SK-N-SH (cell line): ENCODE measurements at regions not wholly inside any gene's neighbourhood (a gene's known extent, or its start where the extent isn't known, plus 50 kb on each side); places are given as distances from the start of the nearest gene placed in this dataset.

Experiments
- CTCF ChIA-PET: fragments of 300-600, 350-600 bp; formaldehyde crosslinking; extraction: SDS; loops from one replicate; lab custom pipeline; 2021; lab: Yijun Ruan, JAX
- POLR2A ChIA-PET: fragments of 350-600 bp; sonication (Branson Sonifier 250); formaldehyde crosslinking; extraction: SDS; loops from one replicate; lab custom pipeline; 2020; ENCODE audit warnings: antibody characterized with exemption, inconsistent platforms; lab: Yijun Ruan, JAX
- DNase-seq: peaks from one replicate; pipeline ENCODE4 v3.0.0; 2012
- H2AFZ ChIP-seq: fragments of 200-600 bp; sonication (generic); 2 replicates; pipeline ENCODE4 v1.8.1; 2016; ENCODE audit warnings: antibody characterized with exemption, mild to moderate bottlenecking, low read depth
- H3F3A ChIP-seq: fragments of 200-600 bp; sonication (generic); replicated peaks from 2 replicates; pipeline ENCODE3; 2016; ENCODE audit warnings: antibody characterized with exemption, mild to moderate bottlenecking; ENCODE audit not compliant: insufficient read depth
- H3K27ac ChIP-seq, 2 experiments: fragments of 200-500 bp in 1 of 2; fragments of 200-600 bp in 1 of 2; sonication (Bioruptor generic) in 1 of 2; sonication (generic), shearing (Covaris generic) in 1 of 2; 2 replicates each; pipeline versions ENCODE4 v1.5.1 to v1.6.1; 2014 to 2016; ENCODE audit warnings: low read depth in 2 of 2, inconsistent platforms in 1 of 2, low read length in 1 of 2, mild to moderate bottlenecking in 1 of 2, mixed read lengths in 1 of 2
- H3K27me3 ChIP-seq: fragments of 200-600 bp; sonication (generic), shearing (Covaris generic); 2 replicates; pipeline ENCODE4 v1.6.1; 2016; ENCODE audit warnings: mixed run types; ENCODE audit not compliant: insufficient read depth
- H3K36me3 ChIP-seq, 2 experiments: fragments of 200-500 bp in 1 of 2; fragments of 200-600 bp in 1 of 2; sonication (Bioruptor generic) in 1 of 2; sonication (generic) in 1 of 2; replicated peaks in 1 of 2; 2 replicates each; pipeline versions ENCODE3 to v1.5.1; 2014 to 2016; ENCODE audit warnings: low read length in 1 of 2, mild to moderate bottlenecking in 1 of 2; ENCODE audit not compliant: insufficient read depth in 2 of 2, control insufficient read depth in 1 of 2
- H3K4me1 ChIP-seq, 2 experiments: fragments of 200-500 bp in 1 of 2; fragments of 200-600 bp in 1 of 2; sonication (Bioruptor generic) in 1 of 2; sonication (generic), shearing (Covaris generic) in 1 of 2; 2 replicates each; pipeline versions ENCODE4 v1.5.1 to v1.6.1; 2014 to 2016; ENCODE audit warnings: low read depth in 1 of 2, low read length in 1 of 2, mixed run types in 1 of 2; ENCODE audit not compliant: insufficient read depth in 2 of 2, control insufficient read depth in 1 of 2
- H3K4me2 ChIP-seq: fragments of 200-600 bp; sonication (generic), shearing (Covaris generic); 2 replicates; pipeline ENCODE4 v1.6.1; 2017; ENCODE audit warnings: mixed run types
- H3K4me3 ChIP-seq, 2 experiments: fragments of 200-500 bp in 1 of 2; fragments of 200-600 bp in 1 of 2; sonication (Bioruptor generic) in 1 of 2; sonication (generic), shearing (Covaris generic) in 1 of 2; 2 replicates each; pipeline versions ENCODE4 v1.5.1 to v1.8.1; 2014 to 2016; ENCODE audit warnings: low read depth in 2 of 2, inconsistent platforms in 1 of 2, low read length in 1 of 2, mild to moderate bottlenecking in 1 of 2, mixed read lengths in 1 of 2, moderate library complexity in 1 of 2
- H3K79me2 ChIP-seq: fragments of 200-600 bp; sonication (generic); 2 replicates; pipeline ENCODE4 v1.8.1; 2017; ENCODE audit warnings: mild to moderate bottlenecking; ENCODE audit not compliant: insufficient read depth
- H3K9ac ChIP-seq: fragments of 200-600 bp; sonication (generic); 2 replicates; pipeline ENCODE4 v1.6.1; 2017; ENCODE audit warnings: mixed run types
- H3K9me2 ChIP-seq: fragments of 200-600 bp; sonication (generic); 2 replicates; pipeline ENCODE4 v1.6.1; 2017; ENCODE audit warnings: mixed run types
- H3K9me3 ChIP-seq: fragments of 200-600 bp; sonication (generic); 2 replicates; pipeline ENCODE4 v1.6.1; 2017; ENCODE audit warnings: mixed run types, mild to moderate bottlenecking, moderate library complexity
- H4K20me1 ChIP-seq: fragments of 200-600 bp; sonication (generic); 2 replicates; pipeline ENCODE4 v1.6.1; 2017; ENCODE audit warnings: mild to moderate bottlenecking, mixed run types; ENCODE audit not compliant: insufficient read depth
- EP300 ChIP-seq, 2 experiments: IDR thresholded peaks; 2 replicates each; pipeline versions ENCODE4 v1.4.0 to v1.6.1; 2012; ENCODE audit warnings: borderline replicate concordance in 1 of 2, low read depth in 1 of 2, low read length in 1 of 2
- EZH2phosphoT487 ChIP-seq: fragments of 200-600 bp; sonication (generic); IDR thresholded peaks from 2 replicates; pipeline ENCODE4 v1.6.1; 2017; ENCODE audit warnings: low read depth, mixed run types, mild to moderate bottlenecking, antibody characterized with exemption, moderate library complexity, borderline replicate concordance
- FOSL2 ChIP-seq: IDR thresholded peaks from 2 replicates; pipeline ENCODE4 v1.4.0; 2012; ENCODE audit warnings: low read depth, mild to moderate bottlenecking, moderate library complexity, borderline replicate concordance
- GABPA ChIP-seq: IDR thresholded peaks from 2 replicates; pipeline ENCODE4 v1.4.0; 2012; ENCODE audit warnings: low read depth, mild to moderate bottlenecking
- GATA2 ChIP-seq: sonication (generic); formaldehyde crosslinking; IDR thresholded peaks from 2 replicates; pipeline ENCODE4 v1.5.0; 2020; ENCODE audit warnings: mild to moderate bottlenecking, missing genetic modification reagents
- MAX ChIP-seq: IDR thresholded peaks from 2 replicates; pipeline ENCODE4 v1.4.0; 2012; ENCODE audit warnings: low read depth
- MEF2A ChIP-seq: IDR thresholded peaks from 2 replicates; pipeline ENCODE4 v1.4.0; 2012; ENCODE audit warnings: low read depth, borderline replicate concordance
- NRF1 ChIP-seq: IDR thresholded peaks from 2 replicates; pipeline ENCODE4 v1.6.1; 2012; ENCODE audit warnings: low read depth, mild to moderate bottlenecking, low read length
- PBX3 ChIP-seq: IDR thresholded peaks from 2 replicates; pipeline ENCODE4; 2012
- POLR2AphosphoS5 ChIP-seq: IDR thresholded peaks from 2 replicates; pipeline ENCODE4 v1.6.1; 2012; ENCODE audit warnings: low read depth, low read length
- RCOR1 ChIP-seq: fragments of 150-350 bp; IDR thresholded peaks from 2 replicates; pipeline ENCODE4 v1.6.1; 2017; ENCODE audit warnings: antibody characterized with exemption, low read length
- RFX5 ChIP-seq: IDR thresholded peaks from 2 replicates; pipeline ENCODE4 v1.6.1; 2012; ENCODE audit warnings: mild to moderate bottlenecking, improper control_type of control experiment, low read length
- RXRA ChIP-seq: IDR thresholded peaks from 2 replicates; pipeline ENCODE4 v1.4.0; 2012; ENCODE audit warnings: low read depth, mild to moderate bottlenecking, borderline replicate concordance
- SIN3A ChIP-seq: IDR thresholded peaks from 2 replicates; pipeline ENCODE4 v1.6.1; 2012; ENCODE audit warnings: low read depth, mild to moderate bottlenecking, low read length, moderate library complexity, borderline replicate concordance
- SMC3 ChIP-seq: IDR thresholded peaks from 2 replicates; pipeline ENCODE4 v1.6.1; 2012; ENCODE audit warnings: low read depth, low read length, improper control_type of control experiment
- TAF1 ChIP-seq: IDR thresholded peaks from 2 replicates; pipeline ENCODE4 v1.6.1; 2012; ENCODE audit warnings: low read depth, mild to moderate bottlenecking, low read length, moderate library complexity, borderline replicate concordance
- TCF12 ChIP-seq: IDR thresholded peaks from 2 replicates; pipeline ENCODE4 v1.4.0; 2012
- USF1 ChIP-seq: IDR thresholded peaks from 2 replicates; pipeline ENCODE4 v1.4.0; 2012; ENCODE audit warnings: low read depth, borderline replicate concordance
- WGBS: methylation state at CpG from one replicate; pipeline ENCODE4 v1.1.6; 2017; ENCODE audit warnings: low lambda C conversion rate; 5-methylcytosine and 5-hydroxymethylcytosine counted together

DNA sequence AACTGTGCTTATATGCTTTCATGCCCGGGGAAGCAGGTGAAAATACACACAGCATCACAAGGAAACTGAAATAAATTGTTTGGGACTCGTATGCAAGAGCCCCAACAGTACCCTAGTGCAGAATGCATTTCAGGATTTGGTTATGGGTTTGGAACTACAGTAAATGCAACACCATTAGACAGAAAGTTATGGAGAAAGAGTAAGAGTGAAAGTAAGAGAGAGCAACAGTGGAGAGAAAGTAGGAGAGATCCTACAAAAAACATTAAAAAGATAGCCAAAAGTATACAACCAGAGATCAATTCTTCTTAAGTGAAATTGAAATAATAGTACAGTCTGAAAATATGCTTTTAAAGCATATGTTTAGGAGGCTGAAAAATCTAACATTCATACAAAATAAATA, 231.1 kb downstream of the TFEC start:
- TF ChIP-seq RXRA (no peak), MEF2A (no peak), USF1 (no peak), GABPA (no peak)
- TF ChIP-seq, all 33 proteins: peak for 0
- H3F3A ChIP-seq: no peaks in the 10 kb centered on the region
- WGBS: 0% methylated on average over 2 of the region's 2 CpGs
- H2AFZ ChIP-seq: no peak overlapping the region
- no peak for DNase-seq
- H3K4me2 ChIP-seq: no peak overlapping the region
- no peaks in the 10 kb centered on the region for H3K9me2 ChIP-seq
- H3K79me2 ChIP-seq: no peaks in the 10 kb centered on the region
- H3K36me3 ChIP-seq: no peaks in the 10 kb centered on the region
- no peaks in the 10 kb centered on the region for H3K9me3 ChIP-seq
- POLR2A ChIA-PET: no interaction called here
- peaks cover 3% of the 10 kb centered on the region; the same call in 1 of the 2 replicates for H3K27me3 ChIP-seq
- no peaks in the 10 kb centered on the region for H4K20me1 ChIP-seq
- no peaks in the 10 kb centered on the region for H3K4me1 ChIP-seq
- no peak overlapping the region for H3K9ac ChIP-seq
- no peak overlapping the region for H3K4me3 ChIP-seq
- no peak overlapping the region for H3K27ac ChIP-seq
- CTCF ChIA-PET: no interaction called here

- Histone ChIP-seq H3K79me2 (no peaks in the 10 kb centered on the region), H3K9ac (no peak overlapping the region), H2AFZ (no peak overlapping the region), H3K9me3 (no peaks in the 10 kb centered on the region), H3K4me3 (no peak overlapping the region), H3F3A (no peaks in the 10 kb centered on the region), H3K36me3 (no peaks in the 10 kb centered on the region)
- CTCF ChIA-PET: no interaction called here
- no peak for TF ChIP-seq EZH2phosphoT487
- TF ChIP-seq TAF1: no peak
- no peak for TF ChIP-seq NRF1
- TF ChIP-seq USF1: no peak
- TF ChIP-seq SMC3: no peak
- no peak for TF ChIP-seq RCOR1
- no peak for TF ChIP-seq TCF12
- no peak for TF ChIP-seq POLR2AphosphoS5
- TF ChIP-seq MAX: no peak
- no peak for TF ChIP-seq GATA2 (CRISPR knock-in tag)
- TF ChIP-seq SIN3A: no peak
- TF ChIP-seq GABPA: no peak
- no peak for TF ChIP-seq RFX5
- TF ChIP-seq MEF2A: no peak
- TF ChIP-seq FOSL2: no peak
- no peak for TF ChIP-seq PBX3
- no peak for TF ChIP-seq EP300 (IDR thresholded peaks at IDR 0.05; ENCODE audit: borderline replicate concordance in 1 of 2, low read depth in 1 of 2, low read length in 1 of 2)
- TF ChIP-seq, all 33 proteins: peak for 0
- H3K27me3 ChIP-seq: peaks cover 3% of the 10 kb centered on the region
- POLR2A ChIA-PET: no interaction called here
- no peaks in the 10 kb centered on the region for H4K20me1 ChIP-seq
- H3K4me1 ChIP-seq: no peaks in the 10 kb centered on the region
- DNase-seq: no peak
- WGBS: 4% methylated on average over 7 of the region's 7 CpGs
- H3K4me2 ChIP-seq: no peak overlapping the region
- no peak overlapping the region for H3K27ac ChIP-seq
- H3K9me2 ChIP-seq: no peaks in the 10 kb centered on the region
Observed at GRCh38 chr7:115793958-115794702, 236.4 kb downstream of the TFEC start.
